Nephron progenitor cell (in vitro differentiated cells): ENCODE measurements at regions not wholly inside any gene's neighbourhood (a gene's known extent, or its start where the extent isn't known, plus 50 kb on each side); places are given as distances from the start of the nearest gene placed in this dataset.

Source experiments
- DNase-seq: peaks from one replicate; pipeline ENCODE4 v3.0.0; 2021
- H3K27ac Mint-ChIP-seq: 2 replicates; pipeline ENCODE4 v1.8.0; 2021; ENCODE audit warnings: mild to moderate bottlenecking, moderate library complexity, mixed read lengths
- H3K27me3 Mint-ChIP-seq: 2 replicates; pipeline ENCODE4 v1.8.0; 2021; ENCODE audit warnings: mild to moderate bottlenecking, low read depth, mixed read lengths; ENCODE audit not compliant: poor library complexity
- H3K36me3 Mint-ChIP-seq: 2 replicates; pipeline ENCODE4 v1.8.0; 2021; ENCODE audit warnings: low read depth, mixed read lengths
- H3K4me1 Mint-ChIP-seq: 2 replicates; pipeline ENCODE4 v1.8.0; 2021; ENCODE audit warnings: mixed read lengths
- H3K4me3 Mint-ChIP-seq: 2 replicates; pipeline ENCODE4 v1.8.0; 2021; ENCODE audit warnings: mild to moderate bottlenecking, moderate library complexity, mixed read lengths
- H3K9me3 Mint-ChIP-seq: 2 replicates; pipeline ENCODE4 v1.8.0; 2021; ENCODE audit warnings: mild to moderate bottlenecking, moderate library complexity, mixed read lengths
- TF ChIP-seq, protein P1 (sequence below): fragments of 200-600 bp; sonication (generic); IDR thresholded peaks from 2 replicates; pipeline ENCODE4 v1.5.0; 2021; ENCODE audit warnings: antibody characterized with exemption

DNA sequence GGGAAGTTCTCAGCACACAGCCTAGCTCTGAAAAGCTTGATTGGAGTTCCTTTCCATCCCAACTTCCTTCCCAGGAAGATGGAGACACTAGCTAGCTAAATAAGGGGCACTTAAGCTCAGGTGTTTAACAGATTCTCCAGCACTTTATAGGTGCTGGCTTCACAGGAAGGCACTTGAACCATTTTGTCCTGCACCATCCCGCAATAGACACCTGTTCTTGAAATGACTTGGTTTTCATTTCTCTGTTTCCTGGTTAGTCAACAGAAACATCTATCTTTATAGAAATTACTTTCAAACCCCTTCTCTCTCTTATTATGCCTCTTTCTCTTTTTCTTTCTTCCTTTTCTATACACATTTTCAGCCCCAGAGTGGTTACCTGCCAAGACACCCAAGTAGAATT, 409.9 kb upstream of the ZFHX3 start:
- peaks cover 9% of the 10 kb centered on the region for H3K36me3 Mint-ChIP-seq
- DNase-seq, result no peak
- TF ChIP-seq, protein P1, sequence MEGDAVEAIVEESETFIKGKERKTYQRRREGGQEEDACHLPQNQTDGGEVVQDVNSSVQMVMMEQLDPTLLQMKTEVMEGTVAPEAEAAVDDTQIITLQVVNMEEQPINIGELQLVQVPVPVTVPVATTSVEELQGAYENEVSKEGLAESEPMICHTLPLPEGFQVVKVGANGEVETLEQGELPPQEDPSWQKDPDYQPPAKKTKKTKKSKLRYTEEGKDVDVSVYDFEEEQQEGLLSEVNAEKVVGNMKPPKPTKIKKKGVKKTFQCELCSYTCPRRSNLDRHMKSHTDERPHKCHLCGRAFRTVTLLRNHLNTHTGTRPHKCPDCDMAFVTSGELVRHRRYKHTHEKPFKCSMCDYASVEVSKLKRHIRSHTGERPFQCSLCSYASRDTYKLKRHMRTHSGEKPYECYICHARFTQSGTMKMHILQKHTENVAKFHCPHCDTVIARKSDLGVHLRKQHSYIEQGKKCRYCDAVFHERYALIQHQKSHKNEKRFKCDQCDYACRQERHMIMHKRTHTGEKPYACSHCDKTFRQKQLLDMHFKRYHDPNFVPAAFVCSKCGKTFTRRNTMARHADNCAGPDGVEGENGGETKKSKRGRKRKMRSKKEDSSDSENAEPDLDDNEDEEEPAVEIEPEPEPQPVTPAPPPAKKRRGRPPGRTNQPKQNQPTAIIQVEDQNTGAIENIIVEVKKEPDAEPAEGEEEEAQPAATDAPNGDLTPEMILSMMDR, result no peak
- H3K4me3 Mint-ChIP-seq, result no peak overlapping the region
- H3K4me1 Mint-ChIP-seq, result no peaks in the 10 kb centered on the region
- peaks cover 36% of the 10 kb centered on the region for H3K9me3 Mint-ChIP-seq
- no peak overlapping the region for H3K27ac Mint-ChIP-seq
- peaks cover 7% of the 10 kb centered on the region for H3K27me3 Mint-ChIP-seq

DNA sequence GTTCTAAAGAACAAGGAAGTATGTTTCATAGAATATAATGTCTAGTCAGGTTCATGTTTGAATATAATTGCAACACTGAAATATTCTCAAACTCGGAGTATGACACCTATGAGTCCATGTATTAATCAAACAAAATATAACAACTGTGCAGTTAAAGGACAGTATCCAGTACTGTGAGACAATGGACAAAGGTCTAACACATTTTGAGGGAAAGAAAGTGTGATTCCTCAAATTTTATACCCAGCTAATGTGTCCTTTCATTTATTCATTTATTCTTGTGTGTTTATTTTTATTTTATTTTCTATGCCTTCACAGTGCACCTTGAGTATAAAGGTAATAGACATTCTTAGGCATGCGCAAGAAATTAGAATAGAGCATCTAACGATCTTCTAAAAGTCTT, 401.0 kb upstream of the ZFHX3 start:
- TF ChIP-seq, protein P1, result no peak
- Mint-ChIP-seq H3K27me3 (peaks cover 5% of the 10 kb centered on the region), H3K9me3 (peaks cover 68% of the 10 kb centered on the region), H3K4me3 (no peak overlapping the region), H3K4me1 (no peaks in the 10 kb centered on the region), H3K36me3 (peaks cover 4% of the 10 kb centered on the region), H3K27ac (no peak overlapping the region)
- DNase-seq, result no peak

DNA sequence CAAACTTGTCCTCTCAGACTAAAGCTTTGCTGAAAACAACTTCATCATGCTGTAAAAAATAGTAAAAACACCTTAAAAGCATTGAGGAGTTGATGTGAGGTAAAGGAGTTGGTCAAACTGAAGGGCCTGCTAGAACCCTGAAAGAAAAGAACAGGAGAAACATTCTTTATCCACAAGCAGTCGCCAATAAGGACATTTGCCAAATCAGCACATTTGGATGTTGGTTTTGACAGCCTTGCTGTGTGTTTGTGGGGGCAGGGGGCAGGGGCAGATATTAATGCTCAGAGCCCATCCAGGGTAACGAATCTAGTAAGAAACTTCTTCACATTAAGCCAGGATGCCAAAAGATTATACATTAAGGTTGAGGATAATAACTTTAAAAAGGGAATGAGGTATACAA, 399.9 kb upstream of the ZFHX3 start:
- Mint-ChIP-seq H3K36me3 (peaks cover 4% of the 10 kb centered on the region), H3K4me1 (no peaks in the 10 kb centered on the region), H3K4me3 (no peak overlapping the region), H3K9me3 (peaks cover 60% of the 10 kb centered on the region), H3K27me3 (peaks cover 5% of the 10 kb centered on the region), H3K27ac (no peak overlapping the region)
- no peak for DNase-seq
- TF ChIP-seq, protein P1, result no peak

DNA sequence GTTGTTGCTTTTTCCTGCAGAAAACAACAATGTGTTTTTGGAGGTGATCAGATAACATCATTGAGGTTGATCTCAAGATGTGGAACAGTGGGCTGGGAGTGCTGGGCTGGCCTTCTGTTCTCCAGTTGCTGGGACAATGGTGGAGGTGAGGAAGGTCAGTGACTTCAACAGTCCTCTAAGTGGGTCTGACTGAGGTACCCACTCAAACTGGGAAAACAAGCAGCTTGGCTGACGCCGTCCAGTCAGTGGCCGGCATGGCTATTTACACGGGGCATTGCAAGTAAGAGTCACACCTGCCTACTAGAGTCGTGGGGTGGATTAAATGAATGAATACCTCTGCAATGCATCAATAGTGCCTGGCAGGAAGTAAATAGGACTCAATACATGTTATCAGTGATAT, 386.7 kb upstream of the ZFHX3 start:
- TF ChIP-seq, protein P1, result no peak
- Mint-ChIP-seq H3K9me3 (no peaks in the 10 kb centered on the region), H3K36me3 (no peaks in the 10 kb centered on the region), H3K27ac (no peak overlapping the region), H3K4me1 (peaks cover 37% of the 10 kb centered on the region), H3K27me3 (peaks cover 10% of the 10 kb centered on the region), H3K4me3 (no peak overlapping the region)
- no peak for DNase-seq

DNA sequence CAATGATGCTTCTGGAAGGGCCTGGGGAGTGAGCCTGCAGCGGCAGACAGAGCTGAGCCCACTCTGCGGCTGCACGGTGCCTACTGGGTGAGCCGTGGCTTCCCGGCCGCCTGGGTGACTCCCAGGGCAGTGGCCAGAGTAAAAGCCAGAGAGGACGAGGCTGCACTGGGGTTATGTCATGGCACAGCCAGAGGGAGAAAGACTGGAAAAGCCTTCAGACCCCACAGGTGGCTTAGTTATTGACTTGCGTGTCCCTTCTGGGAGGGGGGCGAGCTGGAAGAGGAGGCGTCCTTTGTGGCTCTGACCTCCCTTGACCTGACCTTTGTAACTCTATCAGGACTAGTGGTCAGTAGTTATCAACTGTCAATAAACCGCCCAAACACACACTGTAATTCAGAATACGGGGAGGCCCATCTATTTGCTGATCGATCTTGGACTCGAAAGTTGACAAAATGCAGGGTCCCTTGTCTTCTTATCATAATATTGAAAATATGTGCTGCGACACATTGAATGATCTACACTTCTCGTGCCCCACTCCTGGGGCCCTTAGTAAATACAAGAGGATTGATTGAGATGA, 385.9 kb upstream of the ZFHX3 start:
- Mint-ChIP-seq H3K27ac (no peak overlapping the region), H3K9me3 (no peaks in the 10 kb centered on the region), H3K27me3 (peaks cover 12% of the 10 kb centered on the region), H3K4me3 (peak overlapping the region; percentile 2), H3K36me3 (no peaks in the 10 kb centered on the region), H3K4me1 (peaks cover 38% of the 10 kb centered on the region)
- DNase-seq, result peak; percentile 16
- TF ChIP-seq, protein P1, result no peak
